ENCODE measurements at regions not wholly inside any gene's neighbourhood (a gene's known extent, or its start where the extent isn't known, plus 50 kb on each side); places are given as distances from the start of the nearest gene placed in this dataset.

- TF ChIP-seq POLR2A (IDR thresholded peaks at IDR 0.05) (no peak), POLR2AphosphoS5 (IDR thresholded peaks at IDR 0.05) (no peak)
- TF ChIP-seq, protein P1, sequence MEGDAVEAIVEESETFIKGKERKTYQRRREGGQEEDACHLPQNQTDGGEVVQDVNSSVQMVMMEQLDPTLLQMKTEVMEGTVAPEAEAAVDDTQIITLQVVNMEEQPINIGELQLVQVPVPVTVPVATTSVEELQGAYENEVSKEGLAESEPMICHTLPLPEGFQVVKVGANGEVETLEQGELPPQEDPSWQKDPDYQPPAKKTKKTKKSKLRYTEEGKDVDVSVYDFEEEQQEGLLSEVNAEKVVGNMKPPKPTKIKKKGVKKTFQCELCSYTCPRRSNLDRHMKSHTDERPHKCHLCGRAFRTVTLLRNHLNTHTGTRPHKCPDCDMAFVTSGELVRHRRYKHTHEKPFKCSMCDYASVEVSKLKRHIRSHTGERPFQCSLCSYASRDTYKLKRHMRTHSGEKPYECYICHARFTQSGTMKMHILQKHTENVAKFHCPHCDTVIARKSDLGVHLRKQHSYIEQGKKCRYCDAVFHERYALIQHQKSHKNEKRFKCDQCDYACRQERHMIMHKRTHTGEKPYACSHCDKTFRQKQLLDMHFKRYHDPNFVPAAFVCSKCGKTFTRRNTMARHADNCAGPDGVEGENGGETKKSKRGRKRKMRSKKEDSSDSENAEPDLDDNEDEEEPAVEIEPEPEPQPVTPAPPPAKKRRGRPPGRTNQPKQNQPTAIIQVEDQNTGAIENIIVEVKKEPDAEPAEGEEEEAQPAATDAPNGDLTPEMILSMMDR (IDR thresholded peaks at IDR 0.05), result no peak
These were observed 377.9 kb upstream of the EMCN start for GRCh38 chr4:100895556-100896197.

Measured in sigmoid colon (tissue), 4 donors.